Muscle layer of duodenum (tissue), 2 donors: ENCODE measurements at regions not wholly inside any gene's neighbourhood (a gene's known extent, or its start where the extent isn't known, plus 50 kb on each side); places are given as distances from the start of the nearest gene placed in this dataset.

Source experiments
- H3K27ac ChIP-seq: one replicate; pipeline ENCODE4 v1.7.0; 2013; ENCODE audit warnings: mild to moderate bottlenecking, low read length
- H3K27me3 ChIP-seq: one replicate; pipeline ENCODE4 v1.7.0; 2013; ENCODE audit warnings: low read depth, mild to moderate bottlenecking, control low read depth, low read length
- H3K36me3 ChIP-seq, 2 donors: one replicate each; pipeline ENCODE4 v1.7.0; 2013; ENCODE audit warnings: low read length in 2 of 2, control low read depth in 1 of 2, mild to moderate bottlenecking in 1 of 2; ENCODE audit not compliant: insufficient read depth in 2 of 2, control insufficient read depth in 1 of 2
- H3K4me1 ChIP-seq, 2 donors: one replicate each; pipeline ENCODE4 v1.7.0; 2013; ENCODE audit warnings: low read length in 2 of 2, mild to moderate bottlenecking in 2 of 2, control low read depth in 1 of 2, moderate library complexity in 1 of 2; ENCODE audit not compliant: insufficient read depth in 2 of 2, control insufficient read depth in 1 of 2
- H3K4me3 ChIP-seq, 2 donors: one replicate each; pipeline ENCODE4 v1.7.0; 2013; ENCODE audit warnings: low read length in 2 of 2, low read depth in 1 of 2, mild to moderate bottlenecking in 1 of 2
- H3K9me3 ChIP-seq, 2 donors: one replicate each; pipeline ENCODE4 v1.7.0; 2013; ENCODE audit warnings: low read length in 2 of 2, control low read depth in 1 of 2, mild to moderate bottlenecking in 1 of 2; ENCODE audit not compliant: control insufficient read depth in 1 of 2
- donor health status: healthy.

- no peaks in the 10 kb centered on the region for H3K36me3 ChIP-seq
- no peak overlapping the region for H3K4me3 ChIP-seq
- no peaks in the 10 kb centered on the region for H3K27me3 ChIP-seq
- no peaks in the 10 kb centered on the region for H3K9me3 ChIP-seq
- H3K27ac ChIP-seq = no peak overlapping the region
- H3K4me1 ChIP-seq = no peaks in the 10 kb centered on the region
These were observed 1825.1 kb upstream of the IGFBP7 start for GRCh38 chr4:58935332-58935731.

DNA sequence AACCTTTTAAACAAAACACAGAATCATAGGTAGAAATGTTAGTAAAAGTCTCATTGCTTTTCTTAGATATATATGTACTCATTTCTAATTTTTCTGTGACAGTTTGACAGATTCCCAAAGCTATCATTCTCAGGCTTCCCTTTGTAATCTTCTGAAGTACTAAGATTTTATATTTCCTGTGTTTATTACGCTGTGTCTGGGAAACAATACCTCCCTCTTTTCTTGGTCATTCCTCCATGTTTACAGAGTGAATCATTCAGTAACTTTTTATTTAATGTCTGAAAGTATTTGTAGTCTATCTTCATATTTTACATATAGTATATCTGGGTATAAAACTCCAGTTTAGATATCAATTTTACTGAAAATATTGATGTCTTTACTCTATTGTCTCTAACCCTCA is 1826.3 kb upstream of the IGFBP7 start:
- Histone ChIP-seq H3K4me3 (no peak overlapping the region), H3K9me3 (no peaks in the 10 kb centered on the region), H3K27me3 (no peaks in the 10 kb centered on the region), H3K36me3 (no peaks in the 10 kb centered on the region), H3K4me1 (no peaks in the 10 kb centered on the region), H3K27ac (no peak overlapping the region)

DNA sequence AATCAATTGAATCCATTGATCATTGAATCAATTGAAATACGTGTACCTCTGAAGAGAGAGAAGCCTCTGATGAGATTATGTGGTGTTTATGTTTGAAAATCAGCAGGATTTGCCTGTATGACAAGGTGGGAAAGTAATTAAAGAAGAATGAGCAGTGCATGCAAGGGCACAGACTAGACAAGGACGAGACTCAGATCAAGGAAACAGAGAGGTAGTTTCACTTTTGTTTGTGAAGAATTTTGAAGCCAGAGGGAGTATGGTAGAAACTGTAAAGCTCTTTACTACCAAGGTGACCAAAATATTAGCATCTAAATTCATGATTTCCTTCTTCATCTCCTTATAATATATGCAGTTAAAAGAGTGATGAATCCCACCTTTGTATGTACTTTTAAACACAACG is 1830.0 kb upstream of the IGFBP7 start:
- Histone ChIP-seq H3K4me1 (no peaks in the 10 kb centered on the region), H3K27me3 (no peaks in the 10 kb centered on the region), H3K4me3 (no peak overlapping the region), H3K36me3 (no peaks in the 10 kb centered on the region), H3K27ac (no peak overlapping the region), H3K9me3 (no peaks in the 10 kb centered on the region)

- Histone ChIP-seq H3K4me3 (no peak overlapping the region), H3K4me1 (no peaks in the 10 kb centered on the region), H3K27ac (no peak overlapping the region), H3K36me3 (no peaks in the 10 kb centered on the region), H3K9me3 (no peaks in the 10 kb centered on the region), H3K27me3 (no peaks in the 10 kb centered on the region)
These were observed 1831.1 kb upstream of the IGFBP7 start for GRCh38 chr4:58941286-58941685.

DNA sequence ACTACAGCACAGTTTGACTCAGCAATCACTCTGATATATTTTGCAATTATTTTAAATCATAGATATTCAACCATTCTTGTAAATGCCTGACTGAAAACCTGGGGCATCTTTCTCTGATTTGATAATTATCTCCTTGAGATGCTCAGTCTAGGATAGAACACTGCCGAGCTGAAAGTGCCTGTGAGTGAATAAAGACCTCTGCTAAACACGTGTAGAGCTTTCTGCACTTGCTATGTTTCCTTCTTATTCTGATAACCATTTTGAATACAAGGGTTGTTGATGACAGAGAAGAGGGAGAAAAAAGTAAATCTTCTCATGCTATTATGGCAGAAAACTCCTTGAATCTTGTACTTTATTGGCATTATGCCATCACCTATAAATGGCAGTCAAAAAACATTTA is 1843.4 kb upstream of the IGFBP7 start:
- no peak overlapping the region for H3K4me3 ChIP-seq
- H3K27me3 ChIP-seq = no peaks in the 10 kb centered on the region
- no peaks in the 10 kb centered on the region for H3K9me3 ChIP-seq
- no peak overlapping the region for H3K27ac ChIP-seq
- H3K36me3 ChIP-seq = no peaks in the 10 kb centered on the region
- H3K4me1 ChIP-seq = no peaks in the 10 kb centered on the region

DNA sequence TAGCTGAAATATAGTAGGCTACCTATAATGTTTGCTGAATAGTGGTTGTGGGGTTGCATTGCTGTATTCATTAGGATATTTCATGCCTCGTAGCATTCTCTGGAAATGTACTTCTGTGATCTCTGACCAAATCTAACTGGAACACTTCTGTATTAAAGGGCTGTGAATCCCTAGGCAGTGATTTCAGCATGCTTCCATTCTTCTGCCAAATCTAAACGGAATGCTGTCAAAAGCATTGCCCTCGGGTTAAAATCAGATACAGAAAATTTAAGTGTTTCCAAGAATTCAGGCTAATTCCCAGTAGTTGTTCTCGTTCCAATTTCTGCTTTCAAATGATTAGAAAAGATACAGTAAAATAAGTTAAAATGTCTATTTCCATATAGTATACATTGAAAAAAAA is 1847.5 kb upstream of the IGFBP7 start:
- Histone ChIP-seq H3K27me3 (no peaks in the 10 kb centered on the region), H3K36me3 (no peaks in the 10 kb centered on the region), H3K9me3 (no peaks in the 10 kb centered on the region)

GRCh38 chr4:58961283-58961682 is 1851.1 kb upstream of the IGFBP7 start:
- Histone ChIP-seq H3K27ac (no peak overlapping the region), H3K27me3 (no peaks in the 10 kb centered on the region), H3K36me3 (no peaks in the 10 kb centered on the region), H3K4me3 (no peak overlapping the region), H3K4me1 (no peaks in the 10 kb centered on the region), H3K9me3 (no peaks in the 10 kb centered on the region)

More for the DNA sequence above, 1847.5 kb upstream of the IGFBP7 start:
- no peaks in the 10 kb centered on the region for H3K4me1 ChIP-seq
- no peak overlapping the region for H3K27ac ChIP-seq
- no peak overlapping the region for H3K4me3 ChIP-seq

- H3K27me3 ChIP-seq = no peaks in the 10 kb centered on the region
- H3K4me3 ChIP-seq = no peak overlapping the region
- no peaks in the 10 kb centered on the region for H3K9me3 ChIP-seq
- no peak overlapping the region for H3K27ac ChIP-seq
- H3K36me3 ChIP-seq = no peaks in the 10 kb centered on the region
- no peaks in the 10 kb centered on the region for H3K4me1 ChIP-seq
These were observed 1851.7 kb upstream of the IGFBP7 start for GRCh38 chr4:58961925-58962324.

GRCh38 chr4:58962424-58962823 is 1852.2 kb upstream of the IGFBP7 start:
- H3K4me3 ChIP-seq = no peak overlapping the region
- no peaks in the 10 kb centered on the region for H3K9me3 ChIP-seq

DNA sequence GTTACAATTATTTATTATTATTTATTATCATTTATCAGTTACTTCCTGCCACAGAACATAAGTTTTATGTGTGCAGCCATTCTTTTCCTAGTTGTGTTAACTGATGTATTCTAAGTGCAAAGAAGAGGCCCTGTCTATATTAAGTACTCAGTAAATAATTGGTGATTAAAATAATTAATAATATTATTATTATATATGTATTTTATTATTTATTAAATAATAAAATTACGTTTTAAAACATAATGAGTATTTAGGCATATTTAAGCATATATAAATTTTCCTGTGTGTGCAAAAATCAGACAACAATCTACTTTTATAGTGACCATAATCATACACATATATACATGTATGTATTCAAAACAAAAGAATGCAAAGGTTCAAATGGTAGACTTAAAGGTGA is 1871.6 kb upstream of the IGFBP7 start:
- Histone ChIP-seq H3K36me3 (no peaks in the 10 kb centered on the region), H3K9me3 (no peaks in the 10 kb centered on the region), H3K4me3 (no peak overlapping the region), H3K27ac (no peak overlapping the region), H3K27me3 (no peaks in the 10 kb centered on the region), H3K4me1 (no peaks in the 10 kb centered on the region)

More at GRCh38 chr4:58962424-58962823, 1852.2 kb upstream of the IGFBP7 start:
- Histone ChIP-seq H3K27ac (no peak overlapping the region), H3K4me1 (no peaks in the 10 kb centered on the region), H3K27me3 (no peaks in the 10 kb centered on the region), H3K36me3 (no peaks in the 10 kb centered on the region)

GRCh38 chr4:58983887-58984286 is 1873.7 kb upstream of the IGFBP7 start:
- H3K4me3 ChIP-seq = no peak overlapping the region

GRCh38 chr4:59002148-59002547 is 1892.0 kb upstream of the IGFBP7 start:
- Histone ChIP-seq H3K4me3 (no peak overlapping the region), H3K4me1 (no peaks in the 10 kb centered on the region), H3K9me3 (no peaks in the 10 kb centered on the region), H3K27me3 (no peaks in the 10 kb centered on the region), H3K27ac (no peak overlapping the region), H3K36me3 (no peaks in the 10 kb centered on the region)

More at GRCh38 chr4:58983887-58984286, 1873.7 kb upstream of the IGFBP7 start:
- H3K4me1 ChIP-seq = no peaks in the 10 kb centered on the region
- no peaks in the 10 kb centered on the region for H3K27me3 ChIP-seq
- H3K36me3 ChIP-seq = no peaks in the 10 kb centered on the region
- no peaks in the 10 kb centered on the region for H3K9me3 ChIP-seq
- H3K27ac ChIP-seq = no peak overlapping the region
